GM10266 (cell line): ENCODE measurements at regions not wholly inside any gene's neighbourhood (a gene's known extent, or its start where the extent isn't known, plus 50 kb on each side); places are given as distances from the start of the nearest gene placed in this dataset.
A peak's percentile ranks its signal among the peaks of the same experiment; 100 is the strongest.

Source experiments
- DNase-seq: peaks from one replicate; pipeline ENCODE4 v3.0.0; 2012; ENCODE audit errors: extremely low spot score
- CTCF ChIP-seq: IDR thresholded peaks from 2 replicates; pipeline ENCODE4 v1.5.1; 2012; ENCODE audit warnings: mild to moderate bottlenecking, low read depth; ENCODE audit not compliant: control insufficient read depth, insufficient read depth; ENCODE audit errors: missing control alignments

DNA sequence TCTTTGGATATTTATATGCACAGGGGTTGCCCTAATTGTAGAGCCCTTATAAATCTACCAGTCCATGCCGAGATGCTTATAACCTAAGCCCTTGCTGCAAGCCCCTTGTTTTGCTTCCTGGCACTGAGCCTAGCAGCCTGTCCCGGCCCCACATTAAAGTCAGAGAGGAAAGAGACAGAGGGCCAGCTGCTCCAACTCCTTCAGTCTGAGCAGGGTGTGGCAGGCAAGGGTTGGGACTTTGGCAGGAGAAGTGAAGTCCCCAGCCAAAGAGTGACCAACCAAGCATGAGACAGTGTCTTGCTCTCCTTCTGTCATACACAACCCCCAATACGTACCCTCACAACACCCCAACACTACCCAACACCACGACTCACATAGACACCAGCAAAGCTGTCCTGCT lies 54.7 kb upstream of the FZD7 start:
- no peak for TF ChIP-seq CTCF
- no peak for DNase-seq

- DNase-seq: peak; percentile 31
Observed at GRCh38 chr2:201980389-201980821, 53.2 kb upstream of the FZD7 start.

GRCh38 chr2:201980946-201981345 lies 52.7 kb upstream of the FZD7 start:
- no peak for TF ChIP-seq CTCF

More at GRCh38 chr2:201980389-201980821, 53.2 kb upstream of the FZD7 start:
- TF ChIP-seq CTCF: no peak

GRCh38 chr2:201983174-201983573 lies 50.5 kb upstream of the FZD7 start:
- DNase-seq: no peak
- TF ChIP-seq CTCF: no peak

More at GRCh38 chr2:201980946-201981345, 52.7 kb upstream of the FZD7 start:
- no peak for DNase-seq

DNA sequence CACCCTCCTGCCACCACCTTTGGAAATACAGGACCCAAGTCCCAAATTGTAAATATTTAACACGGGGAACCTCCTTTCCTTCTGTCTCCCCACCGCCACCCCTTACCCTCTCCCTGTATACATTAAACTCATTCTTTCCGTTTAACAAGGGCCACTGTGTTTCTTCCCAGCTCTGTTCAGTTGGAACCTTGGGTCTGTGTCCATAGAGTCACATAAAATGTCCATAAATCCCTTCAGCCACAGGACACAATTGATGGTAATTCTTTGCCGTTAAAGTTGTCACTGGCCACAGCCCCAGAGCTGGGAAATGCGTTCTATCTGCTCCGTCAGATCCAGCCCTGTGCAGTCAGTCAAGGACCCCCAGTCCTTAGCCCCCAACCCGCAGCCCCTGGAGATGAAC lies 49.9 kb upstream of the FZD7 start:
- no peak for TF ChIP-seq CTCF
- DNase-seq: no peak
